A673 (cell line): ENCODE measurements at regions not wholly inside any gene's neighbourhood (a gene's known extent, or its start where the extent isn't known, plus 50 kb on each side); places are given as distances from the start of the nearest gene placed in this dataset.
"Not testable (repeated sequence)": the region's sequence is repeated elsewhere in the genome, so short reads cannot be mapped to it uniquely, and the experiment has no call there.

Experiments
- BruUV-seq: library from RNA; stranded (reverse); fragments of 400-500 nt; replicated peaks from 2 replicates; lab custom pipeline; 2021; lab: Mats Ljungman, UMichigan
- CTCF ChIA-PET: fragments of 300-600 bp; sonication (Branson Sonifier 250); formaldehyde crosslinking; loops from one replicate; lab custom pipeline; 2022; ENCODE audit warnings: antibody characterized with exemption; lab: Charles Lee
- POLR2A ChIA-PET: fragments of 300-600 bp; sonication (Branson Sonifier 250); formaldehyde crosslinking; loops from one replicate; lab custom pipeline; 2022; ENCODE audit warnings: antibody characterized with exemption; ENCODE audit not compliant: low non-redundant PET; lab: Charles Lee
- DNase-seq: peaks from one replicate; pipeline ENCODE4 v3.0.0-alpha.2; 2015; ENCODE audit warnings: low spot score
- H3K27ac ChIP-seq: fragments of 200-600 bp; sonication (generic); 2 replicates; pipeline ENCODE4 v1.5.1; 2016; ENCODE audit warnings: mixed run types, low read depth, mild to moderate bottlenecking, mixed read lengths, antibody characterized with exemption, low read length; ENCODE audit not compliant: poor library complexity, severe bottlenecking
- H3K27me3 ChIP-seq: fragments of 200-600 bp; sonication (generic); replicated peaks from 2 replicates; pipeline ENCODE4 v1.6.1; 2017; ENCODE audit warnings: mixed run types, low read depth, mild to moderate bottlenecking, mixed read lengths, antibody characterized with exemption, low read length; ENCODE audit not compliant: insufficient read depth, poor library complexity
- H3K36me3 ChIP-seq: fragments of 200-600 bp; sonication (generic); 2 replicates; pipeline ENCODE4 v1.6.1; 2016; ENCODE audit warnings: mixed run types, mild to moderate bottlenecking, mixed read lengths, antibody characterized with exemption, low read length; ENCODE audit not compliant: insufficient read depth, poor library complexity, severe bottlenecking
- H3K4me1 ChIP-seq: fragments of 200-600 bp; sonication (generic); 2 replicates; pipeline ENCODE4 v1.6.1; 2017; ENCODE audit warnings: mixed run types, mild to moderate bottlenecking, mixed read lengths, antibody characterized with exemption, low read length; ENCODE audit not compliant: insufficient read depth, poor library complexity, severe bottlenecking
- H3K4me3 ChIP-seq: fragments of 200-600 bp; sonication (generic); 2 replicates; pipeline ENCODE4 v1.5.1; 2016; ENCODE audit warnings: low read depth, mixed run types, mild to moderate bottlenecking, mixed read lengths, low read length; ENCODE audit not compliant: poor library complexity, severe bottlenecking
- H3K9me3 ChIP-seq: fragments of 200-600 bp; sonication (generic); 2 replicates; pipeline ENCODE4 v1.6.1; 2016; ENCODE audit warnings: mixed run types, low read depth, mild to moderate bottlenecking, mixed read lengths, antibody characterized with exemption, low read length; ENCODE audit not compliant: poor library complexity, severe bottlenecking
- EZH2 ChIP-seq: fragments of 200-600 bp; sonication (generic); IDR thresholded peaks from 2 replicates; pipeline ENCODE4 v1.6.1; 2017; ENCODE audit warnings: borderline replicate concordance, low read depth, mild to moderate bottlenecking, mixed read lengths, antibody characterized with exemption, low read length; ENCODE audit not compliant: poor library complexity, severe bottlenecking
- intact Hi-C: fragments of 100-400 bp; cut with micrococcal nuclease; formaldehyde crosslinking; loops from one replicate; pipeline ENCODE4 v1.10.0; 2022; ENCODE audit not compliant: unreplicated experiment
- TF ChIP-seq, protein P1 (sequence below): fragments of 300-800, 200-600 bp; sonication (generic); conservative IDR thresholded peaks from 2 replicates; pipeline ENCODE4 v1.5.1; 2017; ENCODE audit warnings: low read depth, mild to moderate bottlenecking, antibody characterized with exemption, low read length, moderate library complexity, mixed read lengths

DNA sequence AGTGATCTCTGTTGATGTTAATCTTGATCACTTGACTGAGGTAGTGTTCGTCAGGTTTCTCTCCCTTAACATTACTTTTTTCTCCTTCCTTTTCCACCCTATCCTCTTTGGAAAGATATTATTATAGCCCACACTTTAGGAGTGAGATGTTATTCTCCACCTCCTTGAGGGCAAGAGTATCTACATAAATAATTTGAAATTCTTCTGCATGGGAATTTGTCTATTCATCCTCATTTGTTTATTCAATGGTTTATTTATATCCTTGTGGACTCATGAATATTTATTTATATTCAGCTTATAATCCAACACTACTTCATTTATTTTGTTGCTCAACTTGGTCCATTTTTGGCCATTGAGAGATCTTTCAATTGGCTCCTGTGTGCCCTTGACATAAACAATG lies 750.4 kb downstream of the EPHA4 start:
- no peak overlapping the region for H3K27ac ChIP-seq
- no TSS peak for BruUV-seq
- intact Hi-C loops: no loop called here
- ChIA-PET CTCF (no interaction called here), POLR2A (no interaction called here)
- no peaks in the 10 kb centered on the region for H3K9me3 ChIP-seq
- H3K27me3 ChIP-seq: no peaks in the 10 kb centered on the region
- no peak overlapping the region for H3K4me3 ChIP-seq
- no peak for TF ChIP-seq EZH2
- TF ChIP-seq, protein P1, sequence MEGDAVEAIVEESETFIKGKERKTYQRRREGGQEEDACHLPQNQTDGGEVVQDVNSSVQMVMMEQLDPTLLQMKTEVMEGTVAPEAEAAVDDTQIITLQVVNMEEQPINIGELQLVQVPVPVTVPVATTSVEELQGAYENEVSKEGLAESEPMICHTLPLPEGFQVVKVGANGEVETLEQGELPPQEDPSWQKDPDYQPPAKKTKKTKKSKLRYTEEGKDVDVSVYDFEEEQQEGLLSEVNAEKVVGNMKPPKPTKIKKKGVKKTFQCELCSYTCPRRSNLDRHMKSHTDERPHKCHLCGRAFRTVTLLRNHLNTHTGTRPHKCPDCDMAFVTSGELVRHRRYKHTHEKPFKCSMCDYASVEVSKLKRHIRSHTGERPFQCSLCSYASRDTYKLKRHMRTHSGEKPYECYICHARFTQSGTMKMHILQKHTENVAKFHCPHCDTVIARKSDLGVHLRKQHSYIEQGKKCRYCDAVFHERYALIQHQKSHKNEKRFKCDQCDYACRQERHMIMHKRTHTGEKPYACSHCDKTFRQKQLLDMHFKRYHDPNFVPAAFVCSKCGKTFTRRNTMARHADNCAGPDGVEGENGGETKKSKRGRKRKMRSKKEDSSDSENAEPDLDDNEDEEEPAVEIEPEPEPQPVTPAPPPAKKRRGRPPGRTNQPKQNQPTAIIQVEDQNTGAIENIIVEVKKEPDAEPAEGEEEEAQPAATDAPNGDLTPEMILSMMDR: no peak
- no peaks in the 10 kb centered on the region for H3K4me1 ChIP-seq
- H3K36me3 ChIP-seq: no peaks in the 10 kb centered on the region
- no peak for DNase-seq

DNA sequence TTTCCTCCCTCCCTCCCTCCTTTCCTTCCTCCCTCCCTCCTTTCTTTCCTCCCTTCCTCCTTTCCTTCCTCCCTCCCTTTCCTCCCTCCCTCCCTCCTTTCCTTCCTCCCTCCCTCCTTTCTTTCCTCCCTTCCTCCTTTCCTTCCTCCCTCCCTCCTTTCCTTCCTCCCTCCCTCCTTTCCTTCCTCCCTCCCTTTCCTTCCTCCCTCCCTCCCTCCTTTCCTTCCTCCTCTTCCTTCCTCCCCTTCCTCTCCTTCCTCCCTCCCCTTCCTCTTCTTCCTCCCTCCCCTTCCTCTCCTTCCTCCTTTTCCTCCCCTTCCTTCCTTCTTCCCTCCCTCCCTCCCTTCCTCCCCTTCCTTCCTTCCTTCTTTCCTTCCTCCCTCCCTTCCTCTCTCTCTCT lies 748.5 kb downstream of the EPHA4 start:
- H3K36me3 ChIP-seq, H3K27ac ChIP-seq, H3K4me1 ChIP-seq, BruUV-seq, H3K4me3 ChIP-seq, DNase-seq, H3K9me3 ChIP-seq, intact Hi-C loops, H3K27me3 ChIP-seq: not testable (repeated sequence)
- ChIA-PET CTCF (interaction anchor here (0.6 kb wide), 1 partner anchor 8 kb away, joined by 4 read pairs; no protein-coding TSS in a partner anchor), POLR2A (interaction anchor here (0.6 kb wide), 1 partner anchor 1471 kb away, joined by 3 read pairs; no protein-coding TSS in a partner anchor)

DNA sequence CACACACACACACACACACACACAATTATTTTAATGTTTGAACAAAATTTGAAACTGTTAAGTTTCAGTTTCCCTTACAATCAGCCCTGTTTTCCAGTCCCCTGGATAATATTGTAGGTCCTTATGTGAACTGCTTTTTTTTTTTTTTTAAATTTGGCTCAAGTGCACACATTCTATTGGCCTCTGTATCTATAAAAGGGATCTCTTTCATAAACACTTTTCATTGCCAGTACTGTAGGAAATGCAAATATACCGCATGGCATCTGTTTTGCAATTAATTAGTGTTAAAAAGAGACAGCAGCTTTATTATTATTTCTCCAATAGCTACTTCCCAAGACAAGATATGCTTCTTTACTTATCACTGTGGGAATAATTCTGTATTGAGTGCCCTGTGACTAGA lies 738.7 kb downstream of the EPHA4 start:
- no peaks in the 10 kb centered on the region for H3K36me3 ChIP-seq
- no peak overlapping the region for H3K4me3 ChIP-seq
- POLR2A ChIA-PET: no interaction called here
- TF ChIP-seq EZH2: no peak
- TF ChIP-seq, protein P1: no peak
- H3K27ac ChIP-seq: no peak overlapping the region
- H3K4me1 ChIP-seq: no peaks in the 10 kb centered on the region
- intact Hi-C loops: no loop called here
- H3K27me3 ChIP-seq: no peaks in the 10 kb centered on the region
- no TSS peak for BruUV-seq
- H3K9me3 ChIP-seq: no peaks in the 10 kb centered on the region
- DNase-seq: no peak
- CTCF ChIA-PET: no interaction called here

DNA sequence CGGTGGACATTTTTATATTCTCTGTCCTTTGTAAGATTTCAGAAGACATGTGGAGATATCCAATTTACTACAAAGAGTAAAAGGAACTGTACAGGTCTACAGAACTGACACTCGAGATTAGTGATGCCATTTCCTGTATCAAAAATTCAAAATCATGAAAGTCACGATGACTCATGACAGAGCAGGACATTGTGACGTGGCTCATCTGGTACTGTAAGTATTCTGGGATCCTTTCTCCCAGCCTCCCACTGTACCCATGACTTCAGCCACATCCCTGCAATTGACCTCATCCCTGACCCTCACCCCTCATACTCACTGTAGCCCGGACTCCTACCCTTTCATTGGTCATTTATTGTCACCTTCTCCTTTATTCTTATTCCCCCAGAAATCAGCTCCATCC lies 736.5 kb downstream of the EPHA4 start:
- DNase-seq: peak; percentile 55
- H3K27me3 ChIP-seq: no peaks in the 10 kb centered on the region
- H3K9me3 ChIP-seq: no peaks in the 10 kb centered on the region
- no TSS peak for BruUV-seq
- no peak overlapping the region for H3K4me3 ChIP-seq
- no peaks in the 10 kb centered on the region for H3K4me1 ChIP-seq
- H3K36me3 ChIP-seq: no peaks in the 10 kb centered on the region
- ChIA-PET POLR2A (no interaction called here), CTCF (no interaction called here)
- TF ChIP-seq EZH2: no peak
- TF ChIP-seq, protein P1: no peak
- intact Hi-C loops: no loop called here
- peak overlapping the region; percentile 1 for H3K27ac ChIP-seq
